ENCODE measurements at regions not wholly inside any gene's neighbourhood (a gene's known extent, or its start where the extent isn't known, plus 50 kb on each side); places are given as distances from the start of the nearest gene placed in this dataset.

- TF ChIP-seq CTCF (conservative IDR thresholded peaks at IDR 0.05; ENCODE audit: low read depth, low read length) (no peak), EZH2phosphoT487 (IDR thresholded peaks at IDR 0.05; ENCODE audit: borderline replicate concordance, low read length) (no peak)
Measured at GRCh38 chr7:25597946-25598345, 369.7 kb upstream of the NPVF start.

Measured in PC-3 (cell line).